GM23248 (cell line): ENCODE measurements at regions not wholly inside any gene's neighbourhood (a gene's known extent, or its start where the extent isn't known, plus 50 kb on each side); places are given as distances from the start of the nearest gene placed in this dataset.
A peak's percentile ranks its signal among the peaks of the same experiment; 100 is the strongest.

Source experiments
- DNase-seq: peaks from one replicate; pipeline ENCODE4 v3.0.0-alpha.2; 2015
- H2AFZ ChIP-seq: fragments of 200-600 bp; sonication (generic); 2 replicates; pipeline ENCODE4 v1.6.1; 2016; ENCODE audit warnings: antibody characterized with exemption
- H3F3A ChIP-seq: fragments of 200-600 bp; sonication (generic); 2 replicates; pipeline ENCODE4 v1.6.1; 2016; ENCODE audit warnings: mild to moderate bottlenecking, antibody characterized with exemption, mixed run types; ENCODE audit not compliant: insufficient read depth
- H3K27ac ChIP-seq: fragments of 200-600 bp; sonication (generic); 2 replicates; pipeline ENCODE4 v1.5.1; 2016; ENCODE audit warnings: mild to moderate bottlenecking
- H3K27me3 ChIP-seq: fragments of 200-600 bp; sonication (generic); replicated peaks from 2 replicates; pipeline ENCODE4 v1.6.1; 2016; ENCODE audit warnings: mild to moderate bottlenecking; ENCODE audit not compliant: insufficient read depth
- H3K36me3 ChIP-seq: fragments of 200-600 bp; sonication (generic); 2 replicates; pipeline ENCODE4 v1.6.1; 2016; ENCODE audit warnings: low read depth, mild to moderate bottlenecking
- H3K4me1 ChIP-seq: fragments of 200-600 bp; sonication (generic); 2 replicates; pipeline ENCODE4 v1.6.1; 2016; ENCODE audit warnings: mild to moderate bottlenecking; ENCODE audit not compliant: insufficient read depth
- H3K4me2 ChIP-seq: fragments of 200-600 bp; sonication (generic); one replicate; pipeline ENCODE4 v1.6.1; 2016; ENCODE audit warnings: mild to moderate bottlenecking; ENCODE audit not compliant: unreplicated experiment
- H3K4me3 ChIP-seq: fragments of 200-600 bp; sonication (generic); 2 replicates; pipeline ENCODE4 v1.5.1; 2016; ENCODE audit warnings: mild to moderate bottlenecking
- H3K79me2 ChIP-seq: fragments of 200-600 bp; sonication (generic); 2 replicates; pipeline ENCODE4 v1.6.1; 2016; ENCODE audit warnings: mild to moderate bottlenecking; ENCODE audit not compliant: insufficient read depth
- H3K9ac ChIP-seq: fragments of 200-600 bp; sonication (generic); 2 replicates; pipeline ENCODE4 v1.6.1; 2016; ENCODE audit warnings: mild to moderate bottlenecking
- H3K9me2 ChIP-seq: fragments of 200-600 bp; sonication (generic); 2 replicates; pipeline ENCODE4 v1.6.1; 2016; ENCODE audit warnings: mixed run types, mild to moderate bottlenecking, moderate library complexity; ENCODE audit not compliant: insufficient read depth
- H3K9me3 ChIP-seq: fragments of 200-600 bp; sonication (generic); one replicate; pipeline ENCODE4 v1.6.1; 2017; ENCODE audit warnings: low read depth
- H4K20me1 ChIP-seq: fragments of 200-600 bp; sonication (generic); 2 replicates; pipeline ENCODE4 v1.6.0; 2016; ENCODE audit not compliant: insufficient read depth
- EZH2 ChIP-seq: fragments of 200-600 bp; sonication (generic); IDR thresholded peaks from 2 replicates; pipeline ENCODE4 v1.6.1; 2018; ENCODE audit warnings: antibody characterized with exemption, mild to moderate bottlenecking; ENCODE audit not compliant: insufficient read depth, poor library complexity, severe bottlenecking
- EZH2phosphoT487 ChIP-seq: fragments of 200-600 bp; sonication (generic); IDR thresholded peaks from 2 replicates; pipeline ENCODE4 v1.6.1; 2018; ENCODE audit warnings: antibody characterized with exemption, moderate library complexity, mild to moderate bottlenecking, low read depth; ENCODE audit not compliant: insufficient read depth
- WGBS, 2 experiments: methylation state at CpG; one replicate each; pipeline ENCODE4 v1.1.6; 2015 to 2017; ENCODE audit warnings: low lambda C conversion rate in 2 of 2, low coverage in 1 of 2; ENCODE audit errors: missing lambda C conversion rate in 2 of 2; 5-methylcytosine and 5-hydroxymethylcytosine counted together
- in situ Hi-C: fragments of 300-500 bp; cut with MboI; formaldehyde crosslinking; loops from 2 replicates; pipeline ENCODE4 v1.15.0; 2020

DNA sequence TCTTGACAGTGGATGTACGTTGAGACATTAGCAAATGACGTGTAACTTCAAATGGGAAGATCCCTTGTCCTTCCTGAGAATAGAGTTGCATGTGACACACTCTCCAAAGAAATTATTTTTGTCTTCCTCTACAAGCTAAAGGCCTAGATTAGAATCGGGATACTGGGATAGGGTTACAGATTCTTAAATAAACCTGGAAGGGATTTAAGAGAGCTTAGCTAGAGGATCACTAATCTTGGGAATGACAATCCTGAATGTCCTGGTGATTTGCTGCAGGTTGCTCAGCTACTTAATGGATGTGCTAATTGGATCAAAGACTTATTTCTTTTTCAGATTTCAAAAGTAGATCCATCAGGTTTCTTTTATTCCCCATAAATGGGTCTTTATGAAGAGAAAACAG is 101.9 kb downstream of the KCNJ2 start:
- Histone ChIP-seq H3K9me3 (no peaks in the 10 kb centered on the region), H2AFZ (no peak overlapping the region), H3K27ac (no peak overlapping the region), H3K9ac (no peak overlapping the region), H3K4me3 (no peak overlapping the region), H3K4me2 (no peak overlapping the region), H4K20me1 (no peaks in the 10 kb centered on the region), H3F3A (no peaks in the 10 kb centered on the region), H3K27me3 (no peaks in the 10 kb centered on the region), H3K79me2 (no peaks in the 10 kb centered on the region), H3K9me2 (no peaks in the 10 kb centered on the region), H3K4me1 (no peaks in the 10 kb centered on the region), H3K36me3 (no peaks in the 10 kb centered on the region)
- TF ChIP-seq EZH2phosphoT487 (no peak), EZH2 (no peak)
- in situ Hi-C loops: no loop called here
- DNase-seq: no peak
- 49 to 54% methylated on average over 3 of the region's 3 CpGs for WGBS, 2 experiments

GRCh38 chr17:70271672-70272071 is 102.3 kb downstream of the KCNJ2 start:
- WGBS, 2 experiments: 92 to 96% methylated on average over 3 of the region's 3 CpGs
- no peaks in the 10 kb centered on the region for H3K79me2 ChIP-seq
- H3K27me3 ChIP-seq: no peaks in the 10 kb centered on the region
- H3K36me3 ChIP-seq: no peaks in the 10 kb centered on the region
- H3K9me3 ChIP-seq: no peaks in the 10 kb centered on the region
- H3K4me3 ChIP-seq: no peak overlapping the region
- DNase-seq: no peak
- H3K4me1 ChIP-seq: no peaks in the 10 kb centered on the region
- no peak overlapping the region for H2AFZ ChIP-seq
- H3K9me2 ChIP-seq: no peaks in the 10 kb centered on the region
- no peak for TF ChIP-seq EZH2phosphoT487
- no peak for TF ChIP-seq EZH2
- no peak overlapping the region for H3K27ac ChIP-seq
- in situ Hi-C loops: no loop called here
- no peaks in the 10 kb centered on the region for H3F3A ChIP-seq
- no peaks in the 10 kb centered on the region for H4K20me1 ChIP-seq
- no peak overlapping the region for H3K4me2 ChIP-seq
- H3K9ac ChIP-seq: no peak overlapping the region

DNA sequence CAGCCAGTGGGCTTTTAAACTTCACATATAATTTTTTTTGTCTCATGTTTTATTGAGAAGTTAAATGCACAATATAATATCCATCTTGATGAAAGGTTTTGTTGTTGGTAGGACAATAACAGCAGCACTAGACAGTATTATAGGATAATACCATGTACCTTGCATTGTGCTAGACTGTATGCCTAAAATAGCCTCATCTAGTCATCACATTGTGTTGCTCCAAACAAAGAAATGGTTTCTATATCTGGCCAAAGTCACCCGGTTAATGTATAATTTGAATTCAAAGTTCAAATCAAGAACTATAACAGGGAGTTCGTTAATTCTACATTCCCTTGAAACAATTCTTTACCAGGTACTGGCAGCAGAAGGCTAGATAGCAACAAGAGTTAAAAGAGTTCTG is 104.9 kb downstream of the KCNJ2 start:
- no peak overlapping the region for H3K4me3 ChIP-seq
- no peak for DNase-seq
- H3K27me3 ChIP-seq: no peaks in the 10 kb centered on the region
- H3K9ac ChIP-seq: no peak overlapping the region
- in situ Hi-C loops: no loop called here
- TF ChIP-seq EZH2 (no peak), EZH2phosphoT487 (no peak)
- WGBS, 2 experiments: 46 to 58% methylated on average over 2 of the region's 2 CpGs
- H3K4me1 ChIP-seq: no peaks in the 10 kb centered on the region
- no peak overlapping the region for H2AFZ ChIP-seq
- H3K9me2 ChIP-seq: no peaks in the 10 kb centered on the region
- no peaks in the 10 kb centered on the region for H3K79me2 ChIP-seq
- no peaks in the 10 kb centered on the region for H3F3A ChIP-seq
- H3K4me2 ChIP-seq: no peak overlapping the region
- no peaks in the 10 kb centered on the region for H3K36me3 ChIP-seq
- H3K9me3 ChIP-seq: no peaks in the 10 kb centered on the region
- no peaks in the 10 kb centered on the region for H4K20me1 ChIP-seq
- no peak overlapping the region for H3K27ac ChIP-seq

DNA sequence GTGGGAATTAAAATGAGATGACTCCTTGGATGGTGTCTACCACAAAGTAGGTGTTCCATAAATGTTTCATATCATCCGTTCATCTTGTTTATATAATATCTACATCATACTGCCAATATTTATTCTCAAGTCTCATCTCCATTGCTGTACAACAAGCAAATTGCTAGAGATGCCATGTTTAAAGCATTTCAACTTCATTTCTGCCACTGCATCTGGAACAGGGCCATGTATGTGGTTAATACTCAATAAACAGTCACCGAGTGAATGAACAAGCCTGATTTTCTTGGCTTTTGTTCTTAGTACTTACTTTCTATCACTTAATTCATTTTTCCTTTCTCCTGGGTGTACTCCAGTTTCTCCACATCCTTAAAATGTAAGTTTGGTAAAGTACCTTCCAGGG is 107.6 kb downstream of the KCNJ2 start:
- no peaks in the 10 kb centered on the region for H3F3A ChIP-seq
- in situ Hi-C loops: no loop called here
- no peaks in the 10 kb centered on the region for H4K20me1 ChIP-seq
- H3K9me3 ChIP-seq: no peaks in the 10 kb centered on the region
- no peaks in the 10 kb centered on the region for H3K4me1 ChIP-seq
- WGBS, 2 experiments: 5 to 6% methylated on average over 2 of the region's 2 CpGs
- no peaks in the 10 kb centered on the region for H3K36me3 ChIP-seq
- TF ChIP-seq EZH2 (no peak), EZH2phosphoT487 (no peak)
- DNase-seq: peak; percentile 35
- H3K79me2 ChIP-seq: no peaks in the 10 kb centered on the region
- no peak overlapping the region for H2AFZ ChIP-seq
- H3K27ac ChIP-seq: no peak overlapping the region
- H3K4me3 ChIP-seq: no peak overlapping the region
- no peak overlapping the region for H3K4me2 ChIP-seq
- no peaks in the 10 kb centered on the region for H3K9me2 ChIP-seq
- no peak overlapping the region for H3K9ac ChIP-seq
- no peaks in the 10 kb centered on the region for H3K27me3 ChIP-seq

DNA sequence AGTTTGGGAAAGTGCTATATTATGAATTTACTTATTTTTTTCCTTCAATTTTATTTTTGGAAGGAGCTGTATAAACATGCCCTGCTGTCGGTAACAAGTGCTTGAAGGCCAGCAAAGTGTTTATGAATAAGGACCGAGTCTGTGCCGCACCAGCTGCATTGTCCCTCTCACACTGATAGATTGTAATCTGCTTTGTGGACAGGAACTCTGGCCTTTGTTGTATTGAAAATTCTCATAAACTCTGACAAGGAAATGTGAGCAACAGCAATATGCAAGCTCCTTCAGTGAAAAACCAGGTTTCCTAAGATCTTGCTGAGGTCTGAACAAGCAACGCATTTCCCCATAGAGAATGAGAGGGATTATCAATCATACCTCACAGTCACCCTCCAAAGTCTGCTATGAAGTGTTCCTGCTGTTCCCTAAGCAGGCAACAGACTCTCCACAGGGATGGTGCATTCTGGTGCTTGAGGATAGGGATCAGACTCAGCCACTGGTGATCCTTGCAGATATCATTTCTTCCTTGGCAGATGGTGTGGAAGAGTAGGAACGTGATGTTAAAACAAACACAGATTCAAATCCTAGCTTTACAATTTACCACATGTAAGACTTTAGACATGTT is 109.6 kb downstream of the KCNJ2 start:
- Histone ChIP-seq H3K79me2 (no peaks in the 10 kb centered on the region), H4K20me1 (no peaks in the 10 kb centered on the region), H2AFZ (no peak overlapping the region), H3K4me3 (no peak overlapping the region), H3K27ac (no peak overlapping the region), H3K4me1 (no peaks in the 10 kb centered on the region), H3K36me3 (no peaks in the 10 kb centered on the region), H3K9ac (no peak overlapping the region), H3K9me2 (no peaks in the 10 kb centered on the region), H3F3A (no peaks in the 10 kb centered on the region), H3K27me3 (no peaks in the 10 kb centered on the region), H3K4me2 (no peak overlapping the region), H3K9me3 (no peaks in the 10 kb centered on the region)
- DNase-seq: no peak
- in situ Hi-C loops: no loop called here
- TF ChIP-seq EZH2phosphoT487: no peak
- TF ChIP-seq EZH2: no peak
- WGBS, 2 experiments: 53 to 60% methylated on average over 5 of the region's 5 CpGs
